OCI-LY3 (cell line): ENCODE measurements at regions not wholly inside any gene's neighbourhood (a gene's known extent, or its start where the extent isn't known, plus 50 kb on each side); places are given as distances from the start of the nearest gene placed in this dataset.

ENCODE experiments used
- H2AFZ ChIP-seq: fragments of 200-600, 300-600 bp; shearing (Covaris generic); 2 replicates; pipeline ENCODE4 v1.6.0; 2014; ENCODE audit warnings: antibody characterized with exemption, low read depth, low read length
- H3K27ac ChIP-seq: fragments of 200-600, 300-600 bp; sonication (generic); 2 replicates; pipeline ENCODE4 v1.5.1; 2014; ENCODE audit warnings: mild to moderate bottlenecking, low read length, moderate library complexity, mixed read lengths
- H3K27me3 ChIP-seq: fragments of 200-600, 300-600 bp; sonication (generic); 2 replicates; pipeline ENCODE4 v1.6.1; 2014; ENCODE audit warnings: low read depth, low read length, mixed read lengths
- H3K36me3 ChIP-seq: fragments of 200-600, 300-600 bp; sonication (generic); replicated peaks from 2 replicates; pipeline ENCODE3; 2014; ENCODE audit warnings: low read depth, low read length, mixed read lengths
- H3K4me1 ChIP-seq: fragments of 300-600, 200-600 bp; sonication (generic); 2 replicates; pipeline ENCODE4 v1.6.1; 2014; ENCODE audit warnings: low read length, mixed read lengths
- H3K4me2 ChIP-seq: fragments of 200-600, 300-600 bp; sonication (generic); 2 replicates; pipeline ENCODE4 v1.6.1; 2014; ENCODE audit warnings: low read length, mixed read lengths
- H3K4me3 ChIP-seq: fragments of 300-600, 200-600 bp; sonication (generic); 2 replicates; pipeline ENCODE4 v1.5.1; 2014; ENCODE audit warnings: antibody characterized with exemption, mild to moderate bottlenecking, low read length, moderate library complexity
- H3K79me2 ChIP-seq: fragments of 300-600, 200-600 bp; shearing (Covaris generic); 2 replicates; pipeline ENCODE4 v1.6.1; 2014; ENCODE audit warnings: mild to moderate bottlenecking, low read length, mixed read lengths
- H3K9ac ChIP-seq: fragments of 300-600, 200-600 bp; shearing (Covaris generic); 2 replicates; pipeline ENCODE4 v1.6.0; 2014; ENCODE audit warnings: mild to moderate bottlenecking, low read length, moderate library complexity
- H3K9me3 ChIP-seq: fragments of 200-600, 300-600 bp; shearing (Covaris generic); 2 replicates; pipeline ENCODE4 v1.6.1; 2014; ENCODE audit warnings: low read length, mixed read lengths; ENCODE audit not compliant: insufficient read depth
- H4K20me1 ChIP-seq: fragments of 200-600, 300-600 bp; sonication (generic); 2 replicates; pipeline ENCODE4 v1.6.1; 2016; ENCODE audit warnings: low read length, mixed read lengths; ENCODE audit not compliant: insufficient read depth
- CTCF ChIP-seq: fragments of 200-600, 300-600 bp; sonication (generic); IDR thresholded peaks from 2 replicates; pipeline ENCODE4 v1.5.1; 2014; ENCODE audit warnings: antibody characterized with exemption, low read length, low read depth
- EZH2phosphoT487 ChIP-seq: fragments of 200-600 bp; shearing (Covaris generic); IDR thresholded peaks from 2 replicates; pipeline ENCODE4 v1.6.1; 2018; ENCODE audit warnings: antibody characterized with exemption, mixed run types, low read depth

GRCh38 chr11:122036493-122036892, 79.5 kb downstream of the BLID start:
- TF ChIP-seq CTCF (no peak), EZH2phosphoT487 (no peak)
- Histone ChIP-seq H3K4me2 (no peak overlapping the region), H3K4me1 (no peaks in the 10 kb centered on the region), H3K9me3 (no peaks in the 10 kb centered on the region), H3K36me3 (no peaks in the 10 kb centered on the region), H3K79me2 (no peaks in the 10 kb centered on the region), H3K4me3 (no peak overlapping the region), H4K20me1 (no peaks in the 10 kb centered on the region), H2AFZ (no peak overlapping the region), H3K9ac (no peak overlapping the region), H3K27ac (no peak overlapping the region), H3K27me3 (peaks cover 39% of the 10 kb centered on the region)

- no peaks in the 10 kb centered on the region for H3K9me3 ChIP-seq
- H3K4me1 ChIP-seq, result no peaks in the 10 kb centered on the region
- no peak for TF ChIP-seq CTCF
- TF ChIP-seq EZH2phosphoT487, result no peak
- no peaks in the 10 kb centered on the region for H3K36me3 ChIP-seq
- H3K4me3 ChIP-seq, result no peak overlapping the region
- no peak overlapping the region for H3K27ac ChIP-seq
- H4K20me1 ChIP-seq, result no peaks in the 10 kb centered on the region
- H3K27me3 ChIP-seq, result peaks cover 36% of the 10 kb centered on the region
- no peak overlapping the region for H3K9ac ChIP-seq
- no peak overlapping the region for H3K4me2 ChIP-seq
- H2AFZ ChIP-seq, result no peak overlapping the region
- no peaks in the 10 kb centered on the region for H3K79me2 ChIP-seq
These were observed 80.0 kb downstream of the BLID start for GRCh38 chr11:122036018-122036417.

GRCh38 chr11:122033631-122034030, 82.4 kb downstream of the BLID start:
- Histone ChIP-seq H3K79me2 (no peaks in the 10 kb centered on the region), H3K27ac (no peak overlapping the region), H3K4me1 (no peaks in the 10 kb centered on the region), H3K36me3 (no peaks in the 10 kb centered on the region), H3K4me3 (no peak overlapping the region), H3K4me2 (no peak overlapping the region), H2AFZ (no peak overlapping the region), H3K9me3 (no peaks in the 10 kb centered on the region), H3K27me3 (peaks cover 38% of the 10 kb centered on the region), H3K9ac (no peak overlapping the region), H4K20me1 (no peaks in the 10 kb centered on the region)
- TF ChIP-seq CTCF (no peak), EZH2phosphoT487 (no peak)

- Histone ChIP-seq H4K20me1 (no peaks in the 10 kb centered on the region), H3K79me2 (no peaks in the 10 kb centered on the region), H3K9me3 (no peaks in the 10 kb centered on the region), H3K27me3 (peaks cover 41% of the 10 kb centered on the region), H3K4me1 (no peaks in the 10 kb centered on the region), H3K27ac (no peak overlapping the region), H3K9ac (no peak overlapping the region), H3K36me3 (no peaks in the 10 kb centered on the region), H3K4me3 (no peak overlapping the region), H2AFZ (no peak overlapping the region), H3K4me2 (no peak overlapping the region)
- TF ChIP-seq CTCF, result no peak
- no peak for TF ChIP-seq EZH2phosphoT487
These were observed 82.8 kb downstream of the BLID start for GRCh38 chr11:122033193-122033592.
